Ishikawa (cell line): ENCODE measurements at regions not wholly inside any gene's neighbourhood (a gene's known extent, or its start where the extent isn't known, plus 50 kb on each side); places are given as distances from the start of the nearest gene placed in this dataset.

Source experiments
- CEBPB ChIP-seq: IDR thresholded peaks from 2 replicates; pipeline ENCODE4 v1.6.1; 2012
- CREB1 ChIP-seq: IDR thresholded peaks from 2 replicates; pipeline ENCODE4 v1.6.1; 2012; ENCODE audit warnings: low read depth
- EGR1 ChIP-seq: IDR thresholded peaks from 2 replicates; pipeline ENCODE4 v1.6.1; 2012
- EP300 ChIP-seq: IDR thresholded peaks from 2 replicates; pipeline ENCODE4 v1.6.1; 2012; ENCODE audit warnings: borderline replicate concordance
- FOXM1 ChIP-seq: IDR thresholded peaks from 2 replicates; pipeline ENCODE4 v1.6.1; 2012; ENCODE audit warnings: low read depth, borderline replicate concordance
- NFIC ChIP-seq: IDR thresholded peaks from 2 replicates; pipeline ENCODE4 v1.6.1; 2012
- RAD21 ChIP-seq: IDR thresholded peaks from 2 replicates; pipeline ENCODE4 v1.6.1; 2012; ENCODE audit warnings: low read depth
- REST ChIP-seq: IDR thresholded peaks from 2 replicates; pipeline ENCODE4 v1.6.1; 2012; ENCODE audit warnings: low read depth, mild to moderate bottlenecking
- TAF1 ChIP-seq: IDR thresholded peaks from 2 replicates; pipeline ENCODE4 v1.6.1; 2012; ENCODE audit warnings: low read depth, mild to moderate bottlenecking
- TCF12 ChIP-seq: IDR thresholded peaks from 2 replicates; pipeline ENCODE4 v1.6.1; 2012; ENCODE audit warnings: low read depth
- TEAD4 ChIP-seq: IDR thresholded peaks from 2 replicates; pipeline ENCODE4 v1.6.1; 2012
- YY1 ChIP-seq: IDR thresholded peaks from 2 replicates; pipeline ENCODE4 v1.6.1; 2012; ENCODE audit warnings: low read depth
- ZBTB7A ChIP-seq: IDR thresholded peaks from 2 replicates; pipeline ENCODE4 v1.6.1; 2012; ENCODE audit warnings: low read depth
- TF ChIP-seq, protein P1 (sequence below): IDR thresholded peaks from 2 replicates; pipeline ENCODE4 v1.6.1; 2012
- TF ChIP-seq, protein P2 (sequence below): IDR thresholded peaks from 2 replicates; pipeline ENCODE4 v1.6.1; 2012

DNA sequence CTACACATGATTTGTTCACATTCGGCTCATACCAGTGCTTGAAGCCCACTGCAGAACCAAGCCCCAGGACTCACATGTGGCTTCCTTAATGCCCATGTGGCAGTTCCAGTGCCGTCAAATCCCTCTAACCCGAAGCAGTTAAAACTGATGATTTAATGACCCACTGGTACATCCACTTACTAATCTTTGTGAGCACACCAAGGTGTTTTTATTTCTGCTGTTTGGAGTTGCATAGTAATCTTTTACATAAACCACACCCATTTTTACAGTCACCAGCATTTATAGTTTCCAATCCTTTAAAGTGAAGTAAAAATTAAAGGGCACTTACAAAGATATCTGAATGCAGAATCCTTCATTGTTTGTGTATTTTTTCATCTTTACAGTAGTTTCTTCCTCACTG, 232.0 kb downstream of the ANKRD60 start:
- TF ChIP-seq EGR1 (no peak), CEBPB (no peak), EP300 (no peak), TAF1 (no peak), YY1 (no peak), TCF12 (no peak), NFIC (no peak), RAD21 (no peak), CREB1 (no peak), FOXM1 (no peak), REST (no peak), ZBTB7A (no peak)
- TF ChIP-seq, protein P1, sequence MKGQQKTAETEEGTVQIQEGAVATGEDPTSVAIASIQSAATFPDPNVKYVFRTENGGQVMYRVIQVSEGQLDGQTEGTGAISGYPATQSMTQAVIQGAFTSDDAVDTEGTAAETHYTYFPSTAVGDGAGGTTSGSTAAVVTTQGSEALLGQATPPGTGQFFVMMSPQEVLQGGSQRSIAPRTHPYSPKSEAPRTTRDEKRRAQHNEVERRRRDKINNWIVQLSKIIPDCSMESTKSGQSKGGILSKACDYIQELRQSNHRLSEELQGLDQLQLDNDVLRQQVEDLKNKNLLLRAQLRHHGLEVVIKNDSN, result no peak
- TF ChIP-seq, protein P2, sequence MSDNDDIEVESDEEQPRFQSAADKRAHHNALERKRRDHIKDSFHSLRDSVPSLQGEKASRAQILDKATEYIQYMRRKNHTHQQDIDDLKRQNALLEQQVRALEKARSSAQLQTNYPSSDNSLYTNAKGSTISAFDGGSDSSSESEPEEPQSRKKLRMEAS, result no peak

DNA sequence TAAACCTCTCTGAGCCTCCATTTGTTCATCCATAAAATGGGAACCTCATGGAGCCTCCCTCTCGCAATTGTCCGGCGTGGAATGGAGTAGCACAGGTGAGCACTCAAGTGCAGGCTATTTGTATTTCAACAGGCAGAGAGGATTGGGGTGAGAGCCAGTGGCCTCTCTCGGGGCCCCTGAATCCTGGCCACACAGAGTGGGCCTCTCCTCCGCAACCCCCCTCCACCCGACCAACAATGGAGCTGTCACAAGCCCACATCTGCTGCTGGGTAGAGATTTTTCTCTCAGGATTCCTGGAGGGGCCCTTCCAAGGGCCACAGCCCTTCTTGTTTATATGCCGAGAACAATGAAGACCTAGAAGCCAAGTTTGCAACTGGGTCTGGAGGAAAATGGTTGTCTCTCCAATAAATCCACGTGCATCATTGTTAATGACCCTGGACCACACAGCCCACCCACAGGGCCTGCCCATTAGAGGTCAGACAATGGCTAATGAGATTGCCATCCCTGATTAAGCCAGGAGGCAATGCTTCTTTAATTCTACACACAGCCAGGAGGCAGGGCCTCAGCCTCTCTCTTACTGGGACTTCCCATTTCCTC, 233.0 kb downstream of the ANKRD60 start:
- TF ChIP-seq TAF1 (no peak), CEBPB (no peak), FOXM1 (no peak), YY1 (no peak), TEAD4 (no peak), CREB1 (no peak), NFIC (no peak), EGR1 (no peak), REST (no peak), RAD21 (no peak), TCF12 (no peak), EP300 (no peak), ZBTB7A (no peak)
- TF ChIP-seq, protein P1, result no peak
- TF ChIP-seq, protein P2, result no peak

GRCh38 chr20:57993716-57994431, 234.6 kb downstream of the ANKRD60 start:
- TF ChIP-seq ZBTB7A, result no peak
- TF ChIP-seq YY1, result no peak
- no peak for TF ChIP-seq REST
- no peak for TF ChIP-seq CEBPB
- no peak for TF ChIP-seq EGR1
- TF ChIP-seq, protein P2, result no peak
- TF ChIP-seq TCF12, result no peak
- TF ChIP-seq NFIC, result no peak
- no peak for TF ChIP-seq CREB1
- no peak for TF ChIP-seq TEAD4
- TF ChIP-seq TAF1, result no peak
- TF ChIP-seq, protein P1, result no peak
- TF ChIP-seq FOXM1, result no peak
- TF ChIP-seq EP300, result no peak
